ENCODE measurements at regions not wholly inside any gene's neighbourhood (a gene's known extent, or its start where the extent isn't known, plus 50 kb on each side); places are given as distances from the start of the nearest gene placed in this dataset.

DNA sequence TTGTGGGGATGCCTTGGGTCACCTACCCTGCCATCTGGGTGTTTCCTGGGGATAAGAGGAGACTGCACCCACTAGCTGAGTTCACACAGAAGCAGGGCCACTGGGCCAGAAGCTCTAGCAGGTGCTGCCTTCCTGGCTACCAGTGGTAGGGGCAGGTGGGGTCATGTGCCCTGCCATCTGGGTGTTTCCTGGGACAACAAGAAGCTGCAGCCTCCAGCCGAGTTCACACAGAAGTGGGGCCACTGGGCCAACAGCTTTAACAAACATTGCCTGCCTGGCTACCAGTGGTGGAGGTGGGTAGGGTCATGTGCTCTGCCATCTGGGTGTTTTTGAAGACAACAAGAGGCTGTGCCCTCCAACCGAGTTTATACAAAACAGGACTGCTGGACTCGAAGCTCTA, 282.2 kb upstream of the SYT4 start:
- TF ChIP-seq CTCF (IDR thresholded peaks at IDR 0.05): no peak
- TF ChIP-seq JUN (CRISPR knock-in tag; IDR thresholded peaks at IDR 0.05): no peak
- TF ChIP-seq, protein P1, sequence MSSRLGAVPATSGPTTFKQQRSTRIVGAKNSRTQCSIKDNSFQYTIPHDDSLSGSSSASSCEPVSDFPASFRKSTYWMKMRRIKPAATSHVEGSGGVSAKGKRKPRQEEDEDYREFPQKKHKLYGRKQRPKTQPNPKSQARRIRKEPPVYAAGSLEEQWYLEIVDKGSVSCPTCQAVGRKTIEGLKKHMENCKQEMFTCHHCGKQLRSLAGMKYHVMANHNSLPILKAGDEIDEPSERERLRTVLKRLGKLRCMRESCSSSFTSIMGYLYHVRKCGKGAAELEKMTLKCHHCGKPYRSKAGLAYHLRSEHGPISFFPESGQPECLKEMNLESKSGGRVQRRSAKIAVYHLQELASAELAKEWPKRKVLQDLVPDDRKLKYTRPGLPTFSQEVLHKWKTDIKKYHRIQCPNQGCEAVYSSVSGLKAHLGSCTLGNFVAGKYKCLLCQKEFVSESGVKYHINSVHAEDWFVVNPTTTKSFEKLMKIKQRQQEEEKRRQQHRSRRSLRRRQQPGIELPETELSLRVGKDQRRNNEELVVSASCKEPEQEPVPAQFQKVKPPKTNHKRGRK (CRISPR knock-in tag; IDR thresholded peaks at IDR 0.05; ENCODE audit: borderline replicate concordance): no peak
- no peak for TF ChIP-seq TEAD1 (CRISPR knock-in tag; IDR thresholded peaks at IDR 0.05)
- no peak for TF ChIP-seq ZNF317 (CRISPR knock-in tag; IDR thresholded peaks at IDR 0.05; ENCODE audit: borderline replicate concordance, low read depth)
- TF ChIP-seq CREB1 (CRISPR knock-in tag; IDR thresholded peaks at IDR 0.05): no peak
- TF ChIP-seq ZNF121 (CRISPR knock-in tag; IDR thresholded peaks at IDR 0.05): no peak
- TF ChIP-seq, protein P2, sequence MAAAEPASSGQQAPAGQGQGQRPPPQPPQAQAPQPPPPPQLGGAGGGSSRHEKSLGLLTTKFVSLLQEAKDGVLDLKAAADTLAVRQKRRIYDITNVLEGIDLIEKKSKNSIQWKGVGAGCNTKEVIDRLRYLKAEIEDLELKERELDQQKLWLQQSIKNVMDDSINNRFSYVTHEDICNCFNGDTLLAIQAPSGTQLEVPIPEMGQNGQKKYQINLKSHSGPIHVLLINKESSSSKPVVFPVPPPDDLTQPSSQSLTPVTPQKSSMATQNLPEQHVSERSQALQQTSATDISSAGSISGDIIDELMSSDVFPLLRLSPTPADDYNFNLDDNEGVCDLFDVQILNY (CRISPR knock-in tag; IDR thresholded peaks at IDR 0.05): no peak
